ENCODE measurements at regions not wholly inside any gene's neighbourhood (a gene's known extent, or its start where the extent isn't known, plus 50 kb on each side); places are given as distances from the start of the nearest gene placed in this dataset.

GRCh38 chr22:47621253-47621652, 858.8 kb downstream of the TBC1D22A start:
- TF ChIP-seq ZBTB7A (tag by site-specific recombination; IDR thresholded peaks at IDR 0.05; ENCODE audit: low read depth) (no peak), ZNF776 (tag by site-specific recombination; IDR thresholded peaks at IDR 0.05; ENCODE audit: borderline replicate concordance) (no peak), CTCF (tag by site-specific recombination; IDR thresholded peaks at IDR 0.05) (no peak), ZNF23 (tag by site-specific recombination; IDR thresholded peaks at IDR 0.05; ENCODE audit: borderline replicate concordance) (no peak), ZNF426 (tag by site-specific recombination; IDR thresholded peaks at IDR 0.05) (no peak), ZNF121 (tag by site-specific recombination; IDR thresholded peaks at IDR 0.05) (no peak), BCL11A (tag by site-specific recombination; IDR thresholded peaks at IDR 0.05; ENCODE audit: low read depth) (no peak), SP2 (tag by site-specific recombination; IDR thresholded peaks at IDR 0.05) (no peak), ZSCAN30 (tag by site-specific recombination; IDR thresholded peaks at IDR 0.05) (no peak), ZNF174 (tag by site-specific recombination; IDR thresholded peaks at IDR 0.05) (no peak), ZIC2 (tag by site-specific recombination; IDR thresholded peaks at IDR 0.05) (no peak), TCF7L2 (IDR thresholded peaks at IDR 0.05; ENCODE audit: borderline replicate concordance, low read depth, low read length) (no peak), SCRT2 (tag by site-specific recombination; IDR thresholded peaks at IDR 0.05) (no peak)
